HG02840 (cell line): ENCODE measurements at regions not wholly inside any gene's neighbourhood (a gene's known extent, or its start where the extent isn't known, plus 50 kb on each side); places are given as distances from the start of the nearest gene placed in this dataset.
"Not testable (repeated sequence)": the region's sequence is repeated elsewhere in the genome, so short reads cannot be mapped to it uniquely, and the experiment has no call there.

Source experiments
- ATAC-seq: cut with Tn5 transposase; IDR thresholded peaks from one replicate; pipeline ENCODE4 v1.9.1; 2021; ENCODE audit warnings: mild to moderate bottlenecking, moderate library complexity, moderate number of reproducible peaks; ENCODE audit not compliant: unreplicated experiment, low FRiP score

GRCh38 chr14:55881577-55882241 is 236.5 kb upstream of the PELI2 start:
- no peak for ATAC-seq

- no peak for ATAC-seq
These were observed 233.4 kb upstream of the PELI2 start for GRCh38 chr14:55884819-55885218.

GRCh38 chr14:55889124-55889523 is 229.1 kb upstream of the PELI2 start:
- no peak for ATAC-seq

- ATAC-seq, result no peak
These were observed 226.5 kb upstream of the PELI2 start for GRCh38 chr14:55891692-55892091.

- ATAC-seq, result no peak
These were observed 225.3 kb upstream of the PELI2 start for GRCh38 chr14:55892906-55893305.

GRCh38 chr14:55893705-55894104 is 224.5 kb upstream of the PELI2 start:
- ATAC-seq, result no peak

GRCh38 chr14:55897031-55897430 is 221.2 kb upstream of the PELI2 start:
- no peak for ATAC-seq

- ATAC-seq, result no peak
These were observed 219.3 kb upstream of the PELI2 start for GRCh38 chr14:55898938-55899337.

- ATAC-seq, result no peak
These were observed 218.7 kb upstream of the PELI2 start for GRCh38 chr14:55899531-55899930.

- ATAC-seq, result no peak
These were observed 217.5 kb upstream of the PELI2 start for GRCh38 chr14:55900749-55901148.

GRCh38 chr14:55901291-55901690 is 216.9 kb upstream of the PELI2 start:
- no peak for ATAC-seq

- ATAC-seq, result no peak
These were observed 216.0 kb upstream of the PELI2 start for GRCh38 chr14:55902241-55902640.

GRCh38 chr14:55904086-55904485 is 214.1 kb upstream of the PELI2 start:
- ATAC-seq, result no peak

- ATAC-seq, result no peak
These were observed 210.1 kb upstream of the PELI2 start for GRCh38 chr14:55908106-55908505.

- ATAC-seq, result no peak
These were observed 208.3 kb upstream of the PELI2 start for GRCh38 chr14:55909879-55910278.

GRCh38 chr14:55910601-55911243 is 207.5 kb upstream of the PELI2 start:
- no peak for ATAC-seq

GRCh38 chr14:55911776-55912175 is 206.4 kb upstream of the PELI2 start:
- no peak for ATAC-seq

- no peak for ATAC-seq
These were observed 205.9 kb upstream of the PELI2 start for GRCh38 chr14:55912344-55912743.

GRCh38 chr14:55913324-55914025 is 204.7 kb upstream of the PELI2 start:
- no peak for ATAC-seq

GRCh38 chr14:55914771-55915170 is 203.4 kb upstream of the PELI2 start:
- ATAC-seq, result no peak

GRCh38 chr14:55915456-55915855 is 202.8 kb upstream of the PELI2 start:
- no peak for ATAC-seq

- ATAC-seq, result not testable (repeated sequence)
These were observed 198.4 kb upstream of the PELI2 start for GRCh38 chr14:55919800-55920199.
